Breast epithelium (tissue), 4 donors: ENCODE measurements at regions not wholly inside any gene's neighbourhood (a gene's known extent, or its start where the extent isn't known, plus 50 kb on each side); places are given as distances from the start of the nearest gene placed in this dataset.
"Not testable (repeated sequence)": the region's sequence is repeated elsewhere in the genome, so short reads cannot be mapped to it uniquely, and the experiment has no call there.

Source experiments
- DNase-seq, 2 donors: peaks; one replicate each; pipeline ENCODE4 v3.0.0-alpha.2; 2019; ENCODE audit warnings: low spot score in 2 of 2
- H3K27ac ChIP-seq, 2 donors: fragments of 200-600 bp; sonication (generic) in 1 of 2; one replicate each; pipeline ENCODE4 v1.5.1; 2016 to 2019; ENCODE audit warnings: mild to moderate bottlenecking in 1 of 2
- H3K27me3 ChIP-seq, 2 donors: fragments of 200-600 bp; sonication (generic) in 1 of 2; one replicate each; pipeline versions ENCODE4 v1.5.1 to v1.6.0; 2017 to 2019; ENCODE audit warnings: control low read depth in 1 of 2, mild to moderate bottlenecking in 1 of 2
- H3K36me3 ChIP-seq: fragments of 200-600 bp; one replicate; pipeline ENCODE4 v1.5.1; 2019
- H3K4me1 ChIP-seq, 2 donors: fragments of 200-600 bp; sonication (generic); one replicate each; pipeline ENCODE4 v1.5.1; 2016 to 2019; ENCODE audit warnings: control low read depth in 1 of 2
- H3K4me3 ChIP-seq, 3 donors: fragments of 200-600 bp; sonication (generic); 1 replicate in 2 of 3; 2 replicates in 1 of 3; pipeline ENCODE4 v1.5.1; 2016 to 2019; ENCODE audit warnings: mild to moderate bottlenecking in 3 of 3, moderate library complexity in 2 of 3
- H3K9me3 ChIP-seq, 2 donors: fragments of 200-600 bp; sonication (generic) in 1 of 2; one replicate each; pipeline ENCODE4 v1.5.1; 2016 to 2019; ENCODE audit warnings: control low read depth in 1 of 2
- POLR2A ChIP-seq: fragments of 450-650 bp; IDR thresholded peaks from one replicate; pipeline ENCODE4 v1.6.1; 2016; ENCODE audit warnings: antibody characterized with exemption, mild to moderate bottlenecking, moderate library complexity
- POLR2AphosphoS5 ChIP-seq, 3 donors: sonication (generic); formaldehyde crosslinking; IDR thresholded peaks; one replicate each; pipeline ENCODE4 v1.6.1; 2017; ENCODE audit warnings: antibody characterized with exemption in 3 of 3
- intact Hi-C: fragments of 100-400 bp; cut with DNase I; formaldehyde crosslinking; loops from one replicate; pipeline ENCODE4 v1.15.1; 2023; ENCODE audit warnings: low total_unique reads
- TF ChIP-seq, protein P1 (sequence below), 3 donors: fragments of 450-650 bp; IDR thresholded peaks; one replicate each; pipeline ENCODE4 v1.5.1; 2016 to 2017; ENCODE audit warnings: antibody characterized with exemption in 3 of 3, mild to moderate bottlenecking in 3 of 3, moderate library complexity in 3 of 3

DNA sequence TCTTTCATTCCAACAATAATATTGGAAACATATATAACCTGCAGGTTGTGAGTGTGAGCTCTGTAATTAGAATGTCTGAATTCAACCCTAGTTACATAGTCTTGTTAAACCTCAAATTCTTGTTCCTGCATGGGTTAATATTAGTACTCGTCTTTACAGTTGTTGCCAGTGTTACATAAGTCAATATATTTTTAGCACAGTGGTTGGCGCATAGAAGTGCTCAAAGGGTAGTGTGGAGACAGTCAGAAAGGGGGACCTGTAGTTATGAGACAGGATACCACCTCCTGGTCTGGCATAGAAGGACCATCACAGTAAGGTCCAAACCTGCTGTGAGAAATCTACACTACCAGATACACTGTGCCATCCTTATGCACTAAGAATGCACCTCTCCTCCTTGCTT lies 1045.9 kb upstream of the SLIT2 start:
- no peak for DNase-seq
- Histone ChIP-seq H3K4me1 (no peaks in the 10 kb centered on the region), H3K9me3 (no peaks in the 10 kb centered on the region), H3K27ac (no peak overlapping the region), H3K4me3 (no peak overlapping the region), H3K36me3 (no peaks in the 10 kb centered on the region), H3K27me3 (no peaks in the 10 kb centered on the region)
- intact Hi-C loops = no loop called here
- TF ChIP-seq POLR2A (no peak), POLR2AphosphoS5 (IDR thresholded peaks at IDR 0.05) (no peak)

DNA sequence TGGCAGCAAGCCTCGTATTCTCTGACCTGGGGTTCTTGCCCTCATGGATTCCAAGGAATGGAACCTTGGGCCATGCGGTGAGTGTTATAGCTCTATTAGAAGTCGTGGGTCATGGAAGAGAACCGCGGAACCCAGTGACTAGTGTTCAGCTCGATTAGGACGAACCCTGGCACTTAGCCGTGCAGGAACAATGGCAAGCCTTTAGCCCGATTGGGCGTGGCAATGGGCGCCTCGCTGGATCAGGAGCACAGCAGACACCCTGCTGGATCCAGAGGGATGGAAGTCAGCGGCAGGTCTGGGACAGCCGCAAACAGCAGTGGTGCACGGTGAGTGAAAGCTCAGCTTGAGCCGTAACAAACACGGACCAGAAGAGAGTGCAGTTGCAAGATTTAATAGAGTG lies 1053.9 kb upstream of the SLIT2 start:
- H3K27me3 ChIP-seq, H3K4me1 ChIP-seq, H3K27ac ChIP-seq, H3K4me3 ChIP-seq, H3K36me3 ChIP-seq, intact Hi-C loops, DNase-seq, H3K9me3 ChIP-seq: not testable (repeated sequence)

DNA sequence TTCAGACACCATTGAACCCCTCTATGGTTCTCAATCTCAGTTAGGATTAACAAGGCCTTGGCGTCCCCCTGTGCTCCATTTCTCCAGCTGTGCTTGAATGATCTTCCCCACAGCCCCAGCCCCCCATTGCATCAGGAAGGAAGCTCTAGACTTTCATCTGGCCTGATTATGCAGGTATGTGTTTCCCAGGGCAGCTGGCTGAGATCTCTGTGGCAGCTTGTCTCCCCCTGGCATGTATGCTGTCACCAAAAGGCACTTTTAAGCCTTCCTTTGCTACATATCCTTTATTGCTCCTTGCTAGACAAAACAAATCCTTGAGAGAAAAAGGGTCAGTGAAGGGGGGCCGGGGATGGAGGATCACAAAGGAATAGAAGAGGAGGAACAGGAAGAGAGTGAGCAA lies 1056.0 kb upstream of the SLIT2 start:
- TF ChIP-seq, protein P1, sequence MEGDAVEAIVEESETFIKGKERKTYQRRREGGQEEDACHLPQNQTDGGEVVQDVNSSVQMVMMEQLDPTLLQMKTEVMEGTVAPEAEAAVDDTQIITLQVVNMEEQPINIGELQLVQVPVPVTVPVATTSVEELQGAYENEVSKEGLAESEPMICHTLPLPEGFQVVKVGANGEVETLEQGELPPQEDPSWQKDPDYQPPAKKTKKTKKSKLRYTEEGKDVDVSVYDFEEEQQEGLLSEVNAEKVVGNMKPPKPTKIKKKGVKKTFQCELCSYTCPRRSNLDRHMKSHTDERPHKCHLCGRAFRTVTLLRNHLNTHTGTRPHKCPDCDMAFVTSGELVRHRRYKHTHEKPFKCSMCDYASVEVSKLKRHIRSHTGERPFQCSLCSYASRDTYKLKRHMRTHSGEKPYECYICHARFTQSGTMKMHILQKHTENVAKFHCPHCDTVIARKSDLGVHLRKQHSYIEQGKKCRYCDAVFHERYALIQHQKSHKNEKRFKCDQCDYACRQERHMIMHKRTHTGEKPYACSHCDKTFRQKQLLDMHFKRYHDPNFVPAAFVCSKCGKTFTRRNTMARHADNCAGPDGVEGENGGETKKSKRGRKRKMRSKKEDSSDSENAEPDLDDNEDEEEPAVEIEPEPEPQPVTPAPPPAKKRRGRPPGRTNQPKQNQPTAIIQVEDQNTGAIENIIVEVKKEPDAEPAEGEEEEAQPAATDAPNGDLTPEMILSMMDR (IDR thresholded peaks at IDR 0.05) = no peak
- H3K9me3 ChIP-seq = no peaks in the 10 kb centered on the region
- H3K36me3 ChIP-seq = no peaks in the 10 kb centered on the region
- DNase-seq = no peak
- no peak overlapping the region for H3K4me3 ChIP-seq
- H3K27me3 ChIP-seq = no peaks in the 10 kb centered on the region
- H3K27ac ChIP-seq = no peak overlapping the region
- no peaks in the 10 kb centered on the region for H3K4me1 ChIP-seq
- intact Hi-C loops = no loop called here

DNA sequence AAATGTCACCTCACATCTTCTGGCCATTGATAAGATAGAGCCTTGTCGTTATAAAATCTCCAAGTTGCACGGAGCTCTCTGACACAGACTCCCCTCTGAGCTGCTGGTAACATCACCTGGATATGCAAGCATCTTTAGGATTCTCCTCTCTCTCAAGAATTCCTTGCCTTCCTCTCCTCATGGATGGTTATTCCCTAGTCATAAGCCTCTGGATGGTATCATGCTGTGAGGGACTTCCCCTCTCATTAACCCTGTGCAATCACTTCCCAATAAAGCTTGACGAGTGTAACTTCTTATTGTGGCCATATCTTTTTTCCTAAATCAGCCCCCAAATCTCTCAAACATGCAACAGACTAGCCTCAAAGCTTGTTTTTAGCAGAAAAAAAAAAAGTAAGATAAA lies 1057.0 kb upstream of the SLIT2 start:
- intact Hi-C loops = no loop called here
- H3K9me3 ChIP-seq = no peaks in the 10 kb centered on the region
- no peak overlapping the region for H3K27ac ChIP-seq
- no peaks in the 10 kb centered on the region for H3K27me3 ChIP-seq
- H3K4me3 ChIP-seq = no peak overlapping the region
- H3K36me3 ChIP-seq = no peaks in the 10 kb centered on the region
- H3K4me1 ChIP-seq = no peaks in the 10 kb centered on the region
- DNase-seq = no peak
- no peak for TF ChIP-seq POLR2A
- TF ChIP-seq, protein P1 (IDR thresholded peaks at IDR 0.05) = no peak
- TF ChIP-seq POLR2AphosphoS5 (IDR thresholded peaks at IDR 0.05) = no peak

DNA sequence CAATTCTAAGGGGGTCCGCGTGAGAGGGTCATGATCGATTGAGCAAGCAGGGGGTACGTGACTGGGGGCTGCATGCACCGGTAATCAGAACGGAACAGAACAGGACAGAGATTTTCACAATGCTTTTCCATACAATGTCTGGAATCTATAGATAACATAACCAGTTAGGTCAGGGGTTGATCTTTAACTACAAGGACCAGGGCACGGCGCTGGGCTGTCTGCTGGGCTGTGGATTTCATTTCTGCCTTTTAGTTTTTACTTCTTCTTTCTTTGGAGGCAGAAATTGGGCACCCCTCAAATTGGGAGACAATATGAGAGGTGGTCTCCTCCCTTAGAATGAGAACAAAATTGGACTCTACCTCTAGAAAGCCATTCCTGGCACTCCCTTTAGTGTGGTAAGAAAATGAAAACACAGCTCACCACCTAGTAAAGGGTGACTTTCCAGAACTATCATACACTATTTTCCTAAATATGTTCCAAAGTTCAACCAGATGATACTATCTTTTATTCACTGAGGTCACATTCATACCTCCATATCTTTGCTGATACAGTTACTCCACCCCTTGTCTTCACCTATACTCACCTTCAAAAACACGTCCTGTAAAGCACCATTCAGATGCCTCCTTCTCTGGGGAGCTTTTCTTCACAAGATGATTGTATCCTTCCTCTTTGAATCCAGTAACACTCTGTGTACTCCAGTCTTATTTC lies 1058.3 kb upstream of the SLIT2 start:
- Histone ChIP-seq H3K27me3 (no peaks in the 10 kb centered on the region), H3K36me3 (no peaks in the 10 kb centered on the region), H3K27ac (no peak overlapping the region), H3K4me3 (no peak overlapping the region), H3K9me3 (no peaks in the 10 kb centered on the region), H3K4me1 (no peaks in the 10 kb centered on the region)
- intact Hi-C loops = no loop called here
- TF ChIP-seq POLR2A (no peak), POLR2AphosphoS5 (IDR thresholded peaks at IDR 0.05) (no peak)
- TF ChIP-seq, protein P1 (IDR thresholded peaks at IDR 0.05) = no peak
- DNase-seq = no peak

DNA sequence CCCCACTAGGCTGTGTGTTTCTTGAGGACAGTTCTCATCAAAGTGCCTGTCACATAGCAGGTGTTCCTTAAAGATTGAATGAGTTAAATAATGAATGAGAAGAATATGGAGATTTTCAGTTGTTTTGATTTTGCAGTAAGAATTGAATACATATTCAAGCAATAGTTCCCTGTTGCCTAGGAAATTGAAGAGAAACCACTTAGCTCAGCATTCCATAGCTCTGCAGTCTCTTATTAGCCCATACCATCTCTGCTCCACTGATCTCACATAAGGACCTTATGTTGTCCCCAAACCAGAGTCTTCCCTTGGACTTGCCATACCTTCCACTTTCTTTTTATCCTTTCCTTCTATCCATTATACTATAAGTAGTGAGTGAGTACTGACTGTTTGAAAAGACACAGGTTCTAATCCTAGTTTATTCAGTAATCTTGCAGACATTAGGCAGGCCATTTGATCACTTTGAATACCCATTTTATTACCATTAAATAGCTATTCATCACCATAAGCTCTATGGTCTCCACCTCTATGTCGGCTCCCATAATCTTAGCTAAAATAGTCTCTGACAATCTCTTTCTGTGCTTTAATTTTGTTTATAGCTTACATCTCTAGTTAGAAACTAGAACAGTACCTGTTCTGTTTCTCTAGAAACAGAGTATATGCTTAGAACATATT lies 1059.6 kb upstream of the SLIT2 start:
- H3K4me1 ChIP-seq = no peaks in the 10 kb centered on the region
- intact Hi-C loops = no loop called here
- DNase-seq = no peak
- TF ChIP-seq, protein P1 (IDR thresholded peaks at IDR 0.05) = no peak
- no peak for TF ChIP-seq POLR2AphosphoS5 (IDR thresholded peaks at IDR 0.05)
- no peak for TF ChIP-seq POLR2A
- H3K27ac ChIP-seq = no peak overlapping the region
- no peaks in the 10 kb centered on the region for H3K9me3 ChIP-seq
- no peaks in the 10 kb centered on the region for H3K27me3 ChIP-seq
- no peaks in the 10 kb centered on the region for H3K36me3 ChIP-seq
- no peak overlapping the region for H3K4me3 ChIP-seq
